ENCODE measurements at regions not wholly inside any gene's neighbourhood (a gene's known extent, or its start where the extent isn't known, plus 50 kb on each side); places are given as distances from the start of the nearest gene placed in this dataset.

- no peak overlapping the region for H3K27ac ChIP-seq (ENCODE audit: low read length)
- Mint-ChIP-seq H3K27ac (peak overlapping the region in 1 of 2 donors; percentile 37), H3K4me1 (no peaks in the 10 kb centered on the region), H3K36me3 (no peaks in the 10 kb centered on the region), H3K4me3 (no peak overlapping the region), H3K27me3 (ENCODE audit: low read depth in 2 of 2) (peaks cover 0 to 13% of the 10 kb centered on the region in 2 donors), H3K9me3 (no peaks in the 10 kb centered on the region)
- no peaks in the 10 kb centered on the region for H3K36me3 ChIP-seq (ENCODE audit: control insufficient read depth, insufficient read depth, low read length)
- no peaks in the 10 kb centered on the region for H3K27me3 ChIP-seq (ENCODE audit: control insufficient read depth, insufficient read depth, low read length)
- ATAC-seq (no peak), DNase-seq (no peak)
- H3K9me3 ChIP-seq (ENCODE audit: control insufficient read depth, insufficient read depth, low read length): no peaks in the 10 kb centered on the region
- WGBS (ENCODE audit: insufficient coverage): 89% methylated on average over 2 of the region's 2 CpGs
- TF ChIP-seq, protein P1, sequence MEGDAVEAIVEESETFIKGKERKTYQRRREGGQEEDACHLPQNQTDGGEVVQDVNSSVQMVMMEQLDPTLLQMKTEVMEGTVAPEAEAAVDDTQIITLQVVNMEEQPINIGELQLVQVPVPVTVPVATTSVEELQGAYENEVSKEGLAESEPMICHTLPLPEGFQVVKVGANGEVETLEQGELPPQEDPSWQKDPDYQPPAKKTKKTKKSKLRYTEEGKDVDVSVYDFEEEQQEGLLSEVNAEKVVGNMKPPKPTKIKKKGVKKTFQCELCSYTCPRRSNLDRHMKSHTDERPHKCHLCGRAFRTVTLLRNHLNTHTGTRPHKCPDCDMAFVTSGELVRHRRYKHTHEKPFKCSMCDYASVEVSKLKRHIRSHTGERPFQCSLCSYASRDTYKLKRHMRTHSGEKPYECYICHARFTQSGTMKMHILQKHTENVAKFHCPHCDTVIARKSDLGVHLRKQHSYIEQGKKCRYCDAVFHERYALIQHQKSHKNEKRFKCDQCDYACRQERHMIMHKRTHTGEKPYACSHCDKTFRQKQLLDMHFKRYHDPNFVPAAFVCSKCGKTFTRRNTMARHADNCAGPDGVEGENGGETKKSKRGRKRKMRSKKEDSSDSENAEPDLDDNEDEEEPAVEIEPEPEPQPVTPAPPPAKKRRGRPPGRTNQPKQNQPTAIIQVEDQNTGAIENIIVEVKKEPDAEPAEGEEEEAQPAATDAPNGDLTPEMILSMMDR (IDR thresholded peaks at IDR 0.05): no peak
- intact Hi-C loops (cut with micrococcal nuclease): no loop called here
- no peaks in the 10 kb centered on the region for H3K4me1 ChIP-seq (ENCODE audit: control insufficient read depth, insufficient read depth, low read length)
- no peak overlapping the region for H3K4me3 ChIP-seq (ENCODE audit: low read length)
Measured at GRCh38 chr6:135617222-135617621, 119.7 kb upstream of the AHI1 start.

- Histone ChIP-seq H3K4me1 (ENCODE audit: control insufficient read depth, insufficient read depth, low read length) (no peaks in the 10 kb centered on the region), H3K36me3 (ENCODE audit: control insufficient read depth, insufficient read depth, low read length) (no peaks in the 10 kb centered on the region), H3K4me3 (ENCODE audit: low read length) (no peak overlapping the region), H3K27ac (ENCODE audit: low read length) (no peak overlapping the region), H3K27me3 (ENCODE audit: control insufficient read depth, insufficient read depth, low read length) (no peaks in the 10 kb centered on the region), H3K9me3 (ENCODE audit: control insufficient read depth, insufficient read depth, low read length) (no peaks in the 10 kb centered on the region)
- ATAC-seq: no peak
- intact Hi-C loops (cut with micrococcal nuclease): loop anchor here (10.0 kb wide), 1 partner anchor 127 kb away; the partner anchor contains the start of gene AHI1
- Mint-ChIP-seq H3K36me3 (no peaks in the 10 kb centered on the region), H3K4me3 (no peak overlapping the region), H3K9me3 (no peaks in the 10 kb centered on the region), H3K4me1 (peaks cover 29 to 30% of the 10 kb centered on the region in 2 donors), H3K27me3 (ENCODE audit: low read depth in 2 of 2) (no peaks in the 10 kb centered on the region), H3K27ac (no peak overlapping the region)
- TF ChIP-seq, protein P1 (IDR thresholded peaks at IDR 0.05): no peak
- no CpG with 5 or more reads among the region's 1 CpG for WGBS (ENCODE audit: insufficient coverage)
- DNase-seq: no peak
Measured at GRCh38 chr6:135622081-135622480, 124.5 kb upstream of the AHI1 start.

- H3K27ac Mint-ChIP-seq: peak overlapping the region; percentile 79 to 86
- Histone ChIP-seq H3K27ac (ENCODE audit: low read length) (no peak overlapping the region), H3K36me3 (ENCODE audit: control insufficient read depth, insufficient read depth, low read length) (no peaks in the 10 kb centered on the region), H3K9me3 (ENCODE audit: control insufficient read depth, insufficient read depth, low read length) (no peaks in the 10 kb centered on the region), H3K27me3 (ENCODE audit: control insufficient read depth, insufficient read depth, low read length) (no peaks in the 10 kb centered on the region), H3K4me1 (ENCODE audit: control insufficient read depth, insufficient read depth, low read length) (no peaks in the 10 kb centered on the region), H3K4me3 (ENCODE audit: low read length) (no peak overlapping the region)
- H3K36me3 Mint-ChIP-seq: no peaks in the 10 kb centered on the region
- H3K4me1 Mint-ChIP-seq: peaks cover 29 to 39% of the 10 kb centered on the region in 2 donors
- H3K9me3 Mint-ChIP-seq: no peaks in the 10 kb centered on the region
- H3K4me3 Mint-ChIP-seq: peak overlapping the region; percentile 63
- 67% methylated on average over 1 of the region's 1 CpG for WGBS (ENCODE audit: insufficient coverage)
- no peak for DNase-seq
- ATAC-seq: peak in 2 of 3 donors; percentile 51 to 56
- TF ChIP-seq, protein P1 (IDR thresholded peaks at IDR 0.05): no peak
- no peaks in the 10 kb centered on the region for H3K27me3 Mint-ChIP-seq (ENCODE audit: low read depth in 2 of 2)
- intact Hi-C loops (cut with micrococcal nuclease): loop anchor here (1.0 to 10.0 kb wide), 3 partner anchors 56 to 129 kb away; partner anchors contain the start of gene AHI1
Measured at GRCh38 chr6:135623979-135624378, 126.4 kb upstream of the AHI1 start.

All from natural killer cell (primary cell).